OCI-M1 (cell line): ENCODE measurements at regions not wholly inside any gene's neighbourhood (a gene's known extent, or its start where the extent isn't known, plus 50 kb on each side); places are given as distances from the start of the nearest gene placed in this dataset.
A peak's percentile ranks its signal among the peaks of the same experiment; 100 is the strongest.

ENCODE experiments used
- DNase-seq: peaks from one replicate; lab custom pipeline; 2025; lab: John Stamatoyannopoulos, UW

GRCh38 chr7:118079369-118079768 is 104.6 kb upstream of the LSM8 start:
- DNase-seq, result peak; percentile 24

GRCh38 chr7:118080947-118081346 is 103.0 kb upstream of the LSM8 start:
- peak; percentile 90 for DNase-seq

- DNase-seq, result no peak
These were observed 101.5 kb upstream of the LSM8 start for GRCh38 chr7:118082506-118082905.

- no peak for DNase-seq
These were observed 99.0 kb upstream of the LSM8 start for GRCh38 chr7:118085000-118085399.

- DNase-seq, result no peak
These were observed 96.8 kb upstream of the LSM8 start for GRCh38 chr7:118087126-118087525.

- DNase-seq, result no peak
These were observed 89.9 kb upstream of the LSM8 start for GRCh38 chr7:118094044-118094443.

- peak; percentile 63 for DNase-seq
These were observed 79.0 kb upstream of the LSM8 start for GRCh38 chr7:118104812-118105441.

- no peak for DNase-seq
These were observed 74.4 kb upstream of the LSM8 start for GRCh38 chr7:118109607-118110006.

- no peak for DNase-seq
These were observed 73.6 kb upstream of the LSM8 start for GRCh38 chr7:118110178-118110925.

GRCh38 chr7:118111347-118111746 is 72.6 kb upstream of the LSM8 start:
- no peak for DNase-seq

GRCh38 chr7:118114175-118114574 is 69.8 kb upstream of the LSM8 start:
- no peak for DNase-seq

GRCh38 chr7:118129041-118129795 is 54.7 kb upstream of the LSM8 start:
- peak; percentile 42 for DNase-seq

GRCh38 chr7:118132764-118133163 is 51.2 kb upstream of the LSM8 start:
- no peak for DNase-seq
